Tongue (tissue), 1 donor: ENCODE measurements at regions not wholly inside any gene's neighbourhood (a gene's known extent, or its start where the extent isn't known, plus 50 kb on each side); places are given as distances from the start of the nearest gene placed in this dataset.

Source experiments
- DNase-seq: peaks from one replicate; pipeline ENCODE4 v3.0.0-alpha.2; 2015

GRCh38 chr9:106616851-106617345 lies 246.1 kb upstream of the ZNF462 start:
- no peak for DNase-seq

DNA sequence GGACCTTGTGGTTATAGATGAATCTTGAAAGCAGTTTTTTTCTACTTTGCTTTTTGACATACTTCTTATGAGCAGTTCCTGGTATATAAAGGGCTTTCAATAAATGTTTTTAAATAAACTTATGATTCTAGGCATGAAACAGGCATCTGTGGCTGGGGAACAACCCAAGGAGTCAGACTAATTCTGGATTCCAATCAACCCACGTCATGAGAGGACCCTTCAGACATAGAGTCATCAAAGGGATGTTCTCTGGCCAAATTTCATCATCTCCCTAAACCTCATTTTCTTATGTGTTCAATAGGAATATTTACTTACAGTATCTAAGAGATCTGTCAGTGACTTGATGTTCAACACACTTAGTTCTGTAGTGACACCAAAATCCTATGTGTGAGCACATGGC lies 243.8 kb upstream of the ZNF462 start:
- no peak for DNase-seq

DNA sequence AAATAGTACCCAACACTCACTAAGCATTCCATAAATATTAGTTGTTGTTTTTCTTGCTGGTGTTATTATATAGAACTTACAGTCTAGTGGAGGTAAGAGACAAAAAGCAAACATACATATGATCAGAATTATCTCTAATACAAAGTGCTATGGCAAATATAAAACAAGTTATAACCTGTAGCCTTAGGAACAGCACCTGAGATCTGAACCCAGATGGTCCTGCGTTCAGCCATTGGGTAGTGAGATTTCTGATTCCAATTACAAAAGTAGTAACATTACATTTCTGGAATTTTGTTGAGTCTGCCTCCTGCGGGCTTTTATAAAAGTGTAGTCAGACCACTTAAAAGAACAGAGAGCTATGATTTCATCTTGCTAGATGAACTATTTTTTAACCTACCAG lies 242.9 kb upstream of the ZNF462 start:
- DNase-seq, result no peak

- no peak for DNase-seq
These were observed 242.1 kb upstream of the ZNF462 start for GRCh38 chr9:106620866-106621265.

DNA sequence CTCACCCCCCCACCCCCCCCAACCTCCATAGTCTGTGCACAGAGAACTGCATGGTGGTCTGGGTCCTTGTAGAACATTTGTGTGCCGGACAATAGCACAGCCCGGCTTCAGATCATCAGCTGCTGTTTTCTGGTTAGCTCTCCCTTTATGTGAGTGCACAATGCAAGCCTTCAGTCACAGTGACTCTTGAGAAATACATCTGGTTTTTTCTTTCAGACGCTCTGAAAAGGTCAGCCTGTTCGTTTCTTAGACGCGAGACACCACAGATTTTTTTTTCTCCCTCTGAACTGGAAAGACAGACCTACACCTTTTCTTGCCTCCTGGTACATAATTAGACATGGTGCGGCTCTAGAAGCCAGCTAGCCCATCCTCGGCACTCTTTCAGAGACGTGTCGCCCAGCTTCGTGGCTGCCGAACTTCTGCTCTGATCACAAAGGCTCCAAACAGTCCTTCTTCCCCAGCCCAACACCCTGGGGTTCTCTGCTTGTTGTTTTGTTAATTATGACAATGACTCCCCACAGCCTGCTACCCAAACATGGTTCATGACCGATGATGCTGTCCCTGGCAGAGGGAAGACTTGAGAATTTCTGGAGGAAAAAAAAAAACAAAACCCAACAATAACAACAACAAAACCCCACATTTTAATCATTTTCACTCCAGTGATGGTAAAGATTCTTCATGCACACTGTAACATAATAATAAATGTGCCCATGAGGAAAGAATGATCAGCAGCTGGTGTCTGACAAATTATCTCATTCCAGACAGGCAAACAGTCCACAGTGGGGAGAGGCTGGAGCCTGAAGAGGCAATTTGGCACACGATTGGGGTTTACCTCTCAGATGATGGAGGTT lies 241.4 kb upstream of the ZNF462 start:
- peak; percentile 43 for DNase-seq

GRCh38 chr9:106622164-106622487 lies 240.8 kb upstream of the ZNF462 start:
- DNase-seq, result peak; percentile 69

- no peak for DNase-seq
These were observed 239.4 kb upstream of the ZNF462 start for GRCh38 chr9:106623558-106623957.

- DNase-seq, result no peak
These were observed 237.6 kb upstream of the ZNF462 start for GRCh38 chr9:106625259-106625789.

DNA sequence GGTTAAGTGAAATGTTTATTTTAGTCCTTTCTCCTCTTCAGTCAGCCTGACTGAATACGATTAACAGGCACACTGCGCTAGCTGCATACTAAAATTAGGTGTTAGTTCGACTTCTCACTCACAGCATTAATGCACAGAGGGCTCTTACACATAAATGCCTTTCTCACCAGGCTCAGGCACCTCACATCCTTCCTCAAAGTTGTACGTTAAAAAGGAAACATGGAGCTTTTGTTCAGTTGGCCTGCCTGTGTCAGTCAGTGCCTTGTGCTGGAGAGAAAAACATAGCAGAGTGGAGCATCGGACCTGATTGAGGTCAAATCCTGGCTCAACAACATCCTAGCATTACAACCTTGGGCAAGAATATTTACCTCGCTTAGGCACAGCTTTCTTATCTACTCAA lies 236.0 kb upstream of the ZNF462 start:
- DNase-seq, result no peak

DNA sequence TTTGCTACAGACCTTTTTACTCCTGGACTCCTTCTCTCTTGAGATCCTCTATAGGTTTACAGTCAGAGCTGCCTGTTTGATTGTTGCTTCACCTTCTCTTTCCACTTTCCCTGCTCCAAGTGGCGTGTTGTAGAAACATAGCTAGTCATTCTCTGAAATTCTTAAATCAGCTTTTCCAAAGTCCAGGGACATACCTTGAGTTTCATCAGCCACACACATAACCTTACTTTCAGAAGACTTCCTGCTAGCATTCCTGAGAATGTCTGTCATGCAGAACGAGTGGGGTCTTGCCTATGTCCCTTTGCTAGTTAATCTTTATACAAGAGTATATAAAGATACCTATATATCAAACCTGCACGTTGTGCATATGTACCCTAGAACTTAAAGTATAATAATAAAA lies 230.3 kb upstream of the ZNF462 start:
- DNase-seq, result no peak

DNA sequence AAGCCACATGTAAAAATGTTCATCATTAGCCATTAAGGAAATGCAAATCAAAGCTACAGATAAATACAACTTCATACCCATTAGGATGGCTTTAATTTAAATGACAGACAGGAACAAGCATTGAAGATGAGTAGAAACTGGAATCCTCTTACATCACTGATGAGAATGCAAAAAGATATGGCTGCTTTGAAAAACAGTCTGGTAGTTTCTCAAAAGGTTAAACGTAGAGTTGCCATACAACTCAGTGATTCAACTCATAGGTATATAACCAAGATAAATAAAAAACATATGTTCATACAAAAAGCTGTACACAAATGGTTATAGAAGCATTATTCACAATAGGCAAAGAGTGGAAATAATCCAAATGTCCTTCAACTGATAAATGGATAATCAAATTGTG lies 228.8 kb upstream of the ZNF462 start:
- no peak for DNase-seq

GRCh38 chr9:106634641-106635040 lies 228.3 kb upstream of the ZNF462 start:
- DNase-seq, result no peak

DNA sequence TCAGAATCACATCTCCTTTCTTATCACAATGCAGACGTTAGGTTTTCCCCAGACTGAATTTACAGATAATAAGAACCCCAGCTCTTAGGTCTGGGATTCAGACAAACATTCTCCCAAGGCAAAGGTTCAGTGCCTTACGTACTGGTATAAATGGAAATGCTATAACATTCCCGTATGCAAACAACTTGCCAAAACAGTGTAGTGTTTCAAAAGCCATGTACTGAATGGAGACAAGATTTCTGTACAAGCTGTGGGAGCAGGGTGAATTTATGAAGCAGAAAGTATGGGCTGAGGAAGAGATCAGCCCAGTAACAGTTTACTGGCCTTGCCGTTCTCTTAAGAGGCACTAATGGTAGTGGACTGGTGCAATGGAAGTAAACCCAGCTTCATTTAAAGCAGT lies 225.5 kb upstream of the ZNF462 start:
- peak; percentile 32 for DNase-seq

- no peak for DNase-seq
These were observed 222.9 kb upstream of the ZNF462 start for GRCh38 chr9:106639873-106640568.

DNA sequence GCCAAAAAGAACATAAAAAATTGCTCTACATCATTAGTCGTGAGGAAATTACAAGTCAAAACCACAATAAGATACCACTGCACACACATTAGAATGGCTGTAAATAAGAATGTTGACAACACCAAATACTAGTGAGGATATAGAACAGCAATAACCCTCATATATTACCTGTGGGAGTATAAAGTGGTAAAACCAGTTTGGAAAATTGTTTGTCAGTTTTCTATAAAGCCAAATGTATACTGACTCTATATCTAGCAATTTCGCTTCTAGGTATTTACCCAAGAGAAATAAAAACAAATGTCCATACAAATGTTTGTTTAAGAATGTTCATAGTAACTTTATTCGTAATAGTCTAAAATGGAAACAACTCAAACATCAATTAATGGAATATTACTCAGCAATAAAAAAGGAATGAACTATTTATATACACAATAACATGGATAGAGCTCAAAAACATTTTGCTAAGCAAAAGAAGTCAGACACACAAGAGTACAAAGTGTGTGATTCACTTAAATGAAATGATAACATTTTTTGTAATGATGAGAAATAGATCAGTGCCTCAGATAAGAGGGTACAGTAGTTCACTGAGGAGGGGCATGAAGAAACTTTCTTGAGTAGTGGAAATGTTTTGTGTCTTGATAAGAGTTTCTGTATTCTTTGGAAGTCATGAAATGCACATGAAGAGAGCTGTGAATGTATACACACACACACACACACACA lies 219.6 kb upstream of the ZNF462 start:
- DNase-seq, result no peak

DNA sequence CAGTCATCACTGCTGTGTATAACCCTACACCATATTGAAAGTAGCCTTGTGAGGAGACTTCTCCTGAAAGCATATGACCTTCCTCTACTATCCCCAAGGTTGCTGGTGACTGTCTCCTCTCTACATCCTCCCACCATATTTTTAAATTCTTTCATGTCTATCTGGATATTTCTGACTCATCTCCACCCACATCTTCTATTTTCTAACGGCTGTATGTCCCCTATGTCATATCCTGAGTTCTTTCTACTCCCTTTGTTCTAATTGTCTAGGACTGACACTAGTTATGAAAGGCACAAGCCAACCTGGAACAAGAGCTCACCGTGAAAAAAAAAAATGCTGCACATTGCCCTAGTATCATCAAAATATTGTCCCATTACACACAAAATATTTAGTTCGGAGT lies 218.3 kb upstream of the ZNF462 start:
- no peak for DNase-seq

DNA sequence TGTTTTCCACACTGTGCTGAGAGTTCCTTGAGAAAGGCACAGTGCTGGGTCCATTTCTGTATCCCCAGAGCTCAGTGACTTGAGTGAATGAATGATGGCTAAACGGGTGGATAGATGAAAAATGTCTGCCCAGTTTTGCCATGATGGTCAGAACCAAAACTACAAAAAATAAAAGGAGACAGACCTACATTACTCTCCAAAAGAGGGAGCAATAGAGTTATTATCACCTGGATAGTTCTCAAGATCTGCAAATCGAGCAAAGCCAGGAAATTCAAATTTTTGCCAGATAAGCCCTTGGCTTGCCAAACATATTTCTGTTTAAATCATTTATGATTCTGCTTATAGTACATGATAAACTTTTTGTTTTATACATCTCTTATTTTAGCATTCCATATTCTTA lies 214.2 kb upstream of the ZNF462 start:
- DNase-seq, result no peak

DNA sequence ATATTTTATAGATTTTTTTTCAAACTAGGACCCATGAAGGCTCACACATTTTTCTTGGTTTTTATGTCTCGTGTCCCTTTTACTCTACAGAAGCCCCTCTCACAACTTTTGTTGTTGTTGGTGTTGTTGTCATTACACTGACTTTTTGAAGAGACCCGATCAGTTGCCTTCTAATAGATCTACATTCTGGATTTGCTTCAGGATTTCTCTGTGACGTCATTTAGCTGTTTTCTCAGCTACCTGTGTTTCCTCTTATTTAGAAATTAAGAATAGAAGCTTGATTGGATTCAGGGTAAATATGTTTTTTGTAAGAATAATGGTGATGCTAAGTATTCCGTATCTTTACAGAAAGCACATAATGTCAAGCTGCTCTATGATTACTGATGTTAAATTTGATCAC lies 213.3 kb upstream of the ZNF462 start:
- DNase-seq, result no peak

GRCh38 chr9:106653213-106653612 lies 209.8 kb upstream of the ZNF462 start:
- no peak for DNase-seq

- DNase-seq, result no peak
These were observed 207.0 kb upstream of the ZNF462 start for GRCh38 chr9:106655966-106656365.

DNA sequence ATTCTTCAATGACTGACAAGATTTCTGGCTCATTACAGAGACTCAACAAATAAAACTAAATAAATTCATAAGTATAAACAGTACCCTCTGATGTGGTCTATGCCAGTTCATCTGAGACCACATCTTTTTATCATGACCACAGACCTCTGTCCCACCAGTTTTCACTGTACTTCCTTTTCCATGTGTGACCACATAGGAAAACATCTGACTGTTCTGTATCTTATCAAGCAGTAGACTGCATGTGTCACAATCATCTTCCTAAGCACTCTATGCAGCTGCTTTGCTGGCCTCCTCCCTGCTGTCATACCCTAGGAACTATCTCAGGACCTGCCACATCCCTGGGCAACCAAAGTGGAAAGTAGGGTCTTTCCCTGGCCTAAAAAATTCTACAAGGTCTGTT lies 205.0 kb upstream of the ZNF462 start:
- DNase-seq, result no peak

DNA sequence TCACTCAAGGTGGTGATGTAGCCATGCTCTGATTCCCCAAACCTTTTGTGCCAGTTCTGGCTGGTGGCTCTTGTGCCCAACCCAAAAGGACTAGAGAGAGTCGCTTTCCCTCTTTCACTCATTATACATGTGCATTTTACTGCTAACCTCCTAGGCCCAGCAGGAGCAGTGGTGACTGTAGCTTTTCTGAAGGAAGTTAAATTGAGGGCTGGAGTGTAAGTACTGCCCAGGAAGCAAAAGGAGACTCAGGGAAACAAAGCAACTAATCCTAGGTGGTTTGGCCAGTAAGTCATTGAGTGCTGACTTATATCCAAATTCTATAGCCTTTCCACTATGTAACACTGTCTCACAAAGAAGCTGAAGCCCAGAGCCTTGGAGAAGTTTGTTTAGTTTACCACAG lies 194.4 kb upstream of the ZNF462 start:
- DNase-seq, result no peak

DNA sequence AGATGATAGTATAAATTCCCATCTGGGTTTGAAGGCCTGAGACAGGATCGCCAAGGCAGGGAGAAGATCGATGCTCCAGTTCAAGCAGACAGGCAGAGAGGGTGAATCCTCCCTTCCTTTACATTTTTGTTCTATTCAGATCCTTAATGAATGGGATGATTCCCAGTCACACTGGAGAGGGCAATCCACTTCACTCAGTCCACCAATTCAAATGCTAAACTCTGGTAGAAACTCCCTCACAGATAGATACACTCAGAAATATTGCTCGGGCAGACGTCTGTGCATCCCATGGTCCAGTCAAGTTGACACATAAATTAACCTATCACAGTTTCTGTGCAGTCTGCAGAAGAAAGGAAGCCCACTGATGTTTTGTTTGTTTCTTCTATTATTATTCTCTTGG lies 193.1 kb upstream of the ZNF462 start:
- DNase-seq, result no peak
